Motor neuron (in vitro differentiated cells): ENCODE measurements at regions not wholly inside any gene's neighbourhood (a gene's known extent, or its start where the extent isn't known, plus 50 kb on each side); places are given as distances from the start of the nearest gene placed in this dataset.
A peak's percentile ranks its signal among the peaks of the same experiment; 100 is the strongest.

Source experiments
- ATAC-seq, 8 experiments: fragments of 200-7000 bp; cut with Tn5 transposase; replicated peaks in 6 of 8; 2 replicates each; pipeline ENCODE4 v1.8.0; 2021; ENCODE audit warnings: mild to moderate bottlenecking in 8 of 8, moderate library complexity in 8 of 8
- H3K27ac ChIP-seq, 2 donors: fragments of 250-450 bp; sonication (Bioruptor Pico); 2 replicates each; pipeline ENCODE4 v1.9.0; 2021; ENCODE audit warnings: antibody characterized with exemption in 2 of 2, mild to moderate bottlenecking in 2 of 2, moderate library complexity in 1 of 2
- H3K4me1 ChIP-seq, 2 donors: fragments of 250-450 bp; sonication (Bioruptor Pico); replicated peaks in 1 of 2; 2 replicates each; pipeline ENCODE4 v1.6.1; 2021; ENCODE audit warnings: antibody characterized with exemption in 2 of 2, mild to moderate bottlenecking in 2 of 2, moderate library complexity in 1 of 2
- H3K4me3 ChIP-seq, 5 donors: fragments of 250-450 bp; sonication (Bioruptor Pico); 2 replicates each; pipeline ENCODE4 v1.9.0; 2021; ENCODE audit warnings: antibody characterized with exemption in 5 of 5, mild to moderate bottlenecking in 5 of 5, moderate library complexity in 4 of 5
- WGBS, 10 experiments: fragments of 450-650 bp; shearing (Covaris generic); methylation state at CpG; one replicate each; pipeline ENCODE4 v1.0.0; 2022; 5-methylcytosine and 5-hydroxymethylcytosine counted together
- in situ Hi-C, 9 experiments: fragments of 400-800 bp; cut with MboI; loops; one replicate each; pipeline ENCODE4 v1.15.0; 2021; ENCODE audit warnings: low sequenced_read_pairs in 9 of 9, low pct_unique_long_range_greater_than_20kb in 2 of 9; ENCODE audit not compliant: unreplicated experiment in 9 of 9

- WGBS, 10 experiments: 75 to 100% (median 93%) methylated on average over 1 to 2 of the region's 2 CpGs
- no peak overlapping the region for H3K27ac ChIP-seq
- ATAC-seq: no peak
- in situ Hi-C loops: no loop called here
- no peaks in the 10 kb centered on the region for H3K4me1 ChIP-seq
- no peak overlapping the region for H3K4me3 ChIP-seq
Measured at GRCh38 chr1:115499253-115499652, 142.5 kb upstream of the VANGL1 start.

GRCh38 chr1:115496904-115497527 is 144.8 kb upstream of the VANGL1 start:
- no peak overlapping the region for H3K4me3 ChIP-seq
- in situ Hi-C loops: no loop called here
- no peaks in the 10 kb centered on the region for H3K4me1 ChIP-seq
- WGBS, 10 experiments: 27 to 100% (median 71%) methylated on average over 1 to 4 of the region's 4 CpGs; no CpG with 5 or more reads in 1 of the 10 experiments
- peak in 2 of 8 experiments; percentile 20 to 38 for ATAC-seq
- no peak overlapping the region for H3K27ac ChIP-seq

- H3K4me1 ChIP-seq: no peaks in the 10 kb centered on the region
- peak in 5 of 8 experiments; percentile 39 to 99 (median 93) for ATAC-seq
- H3K27ac ChIP-seq: no peak overlapping the region
- no peak overlapping the region for H3K4me3 ChIP-seq
- 0 to 100% (median 81%) methylated on average over 1 to 6 of the region's 6 CpGs; no CpG with 5 or more reads in 1 of the 10 experiments for WGBS, 10 experiments
- in situ Hi-C loops: no loop called here
Measured at GRCh38 chr1:115495625-115496024, 146.1 kb upstream of the VANGL1 start.

GRCh38 chr1:115495111-115495510 is 146.7 kb upstream of the VANGL1 start:
- no peak for ATAC-seq
- H3K27ac ChIP-seq: no peak overlapping the region
- in situ Hi-C loops: no loop called here
- H3K4me3 ChIP-seq: no peak overlapping the region
- 80 to 100% (median 80%) methylated on average over 1 to 2 of the region's 3 CpGs; no CpG with 5 or more reads in 5 of the 10 experiments for WGBS, 10 experiments
- H3K4me1 ChIP-seq: no peaks in the 10 kb centered on the region

- 72 to 100% (median 92%) methylated on average over 3 to 4 of the region's 4 CpGs; no CpG with 5 or more reads in 5 of the 10 experiments for WGBS, 10 experiments
- in situ Hi-C loops: no loop called here
- H3K4me3 ChIP-seq: no peak overlapping the region
- ATAC-seq: no peak
- no peaks in the 10 kb centered on the region for H3K4me1 ChIP-seq
- H3K27ac ChIP-seq: no peak overlapping the region
Measured at GRCh38 chr1:115493834-115494233, 147.9 kb upstream of the VANGL1 start.

GRCh38 chr1:115492880-115493279 is 148.9 kb upstream of the VANGL1 start:
- in situ Hi-C loops: no loop called here

GRCh38 chr1:115492019-115492595 is 149.7 kb upstream of the VANGL1 start:
- no peak for ATAC-seq
- 40 to 100% (median 75%) methylated on average over 1 to 4 of the region's 4 CpGs; no CpG with 5 or more reads in 4 of the 10 experiments for WGBS, 10 experiments
- H3K4me3 ChIP-seq: no peak overlapping the region
- in situ Hi-C loops: no loop called here
- H3K4me1 ChIP-seq: no peaks in the 10 kb centered on the region
- no peak overlapping the region for H3K27ac ChIP-seq

More at GRCh38 chr1:115492880-115493279, 148.9 kb upstream of the VANGL1 start:
- ATAC-seq: peak in 2 of 8 experiments; percentile 37 to 54
- no peaks in the 10 kb centered on the region for H3K4me1 ChIP-seq
- H3K4me3 ChIP-seq: no peak overlapping the region
- WGBS, 10 experiments: 33 to 50% (median 33%) methylated on average over 1 of the region's 1 CpG; no CpG with 5 or more reads in 7 of the 10 experiments
- H3K27ac ChIP-seq: no peak overlapping the region

GRCh38 chr1:115491298-115492018 is 150.3 kb upstream of the VANGL1 start:
- H3K4me1 ChIP-seq: no peaks in the 10 kb centered on the region
- no peak for ATAC-seq
- in situ Hi-C loops: no loop called here
- WGBS, 10 experiments: 85 to 100% (median 92%) methylated on average over 2 to 9 of the region's 9 CpGs; no CpG with 5 or more reads in 2 of the 10 experiments
- H3K27ac ChIP-seq: no peak overlapping the region
- H3K4me3 ChIP-seq: no peak overlapping the region

- in situ Hi-C loops: no loop called here
- 100% methylated on average over 1 to 2 of the region's 22 CpGs; no CpG with 5 or more reads in 7 of the 10 experiments for WGBS, 10 experiments
- ATAC-seq: no peak
- Histone ChIP-seq H3K4me3 (no peak overlapping the region), H3K4me1 (no peaks in the 10 kb centered on the region), H3K27ac (no peak overlapping the region)
Measured at GRCh38 chr1:115479055-115479482, 141.0 kb upstream of the NGF start.

GRCh38 chr1:115477071-115477470 is 139.0 kb upstream of the NGF start:
- in situ Hi-C loops: no loop called here
- ATAC-seq: no peak
- WGBS, 10 experiments: 78 to 100% (median 89%) methylated on average over 2 to 7 of the region's 7 CpGs; no CpG with 5 or more reads in 5 of the 10 experiments

GRCh38 chr1:115476616-115477015 is 138.6 kb upstream of the NGF start:
- 51 to 100% (median 76%) methylated on average over 2 of the region's 2 CpGs; no CpG with 5 or more reads in 7 of the 10 experiments for WGBS, 10 experiments
- in situ Hi-C loops: no loop called here
- H3K27ac ChIP-seq: no peak overlapping the region
- no peaks in the 10 kb centered on the region for H3K4me1 ChIP-seq
- H3K4me3 ChIP-seq: no peak overlapping the region
- ATAC-seq: no peak

More at GRCh38 chr1:115477071-115477470, 139.0 kb upstream of the NGF start:
- H3K4me1 ChIP-seq: no peaks in the 10 kb centered on the region
- no peak overlapping the region for H3K27ac ChIP-seq
- H3K4me3 ChIP-seq: no peak overlapping the region

- Histone ChIP-seq H3K27ac (no peak overlapping the region), H3K4me1 (no peaks in the 10 kb centered on the region), H3K4me3 (no peak overlapping the region)
- in situ Hi-C loops: no loop called here
- 59 to 100% (median 87%) methylated on average over 1 to 5 of the region's 5 CpGs; no CpG with 5 or more reads in 3 of the 10 experiments for WGBS, 10 experiments
- no peak for ATAC-seq
Measured at GRCh38 chr1:115475901-115476300, 137.9 kb upstream of the NGF start.

- H3K27ac ChIP-seq: no peak overlapping the region
- no peak for ATAC-seq
- H3K4me3 ChIP-seq: no peak overlapping the region
- H3K4me1 ChIP-seq: no peaks in the 10 kb centered on the region
- 0 to 100% (median 88%) methylated on average over 1 to 2 of the region's 2 CpGs; no CpG with 5 or more reads in 5 of the 10 experiments for WGBS, 10 experiments
- in situ Hi-C loops: no loop called here
Measured at GRCh38 chr1:115475252-115475651, 137.2 kb upstream of the NGF start.
